Panc1 (cell line): ENCODE measurements at regions not wholly inside any gene's neighbourhood (a gene's known extent, or its start where the extent isn't known, plus 50 kb on each side); places are given as distances from the start of the nearest gene placed in this dataset.

Experiments
- ATAC-seq: fragments of 200-7000 bp; cut with Tn5 transposase; 2 replicates; pipeline ENCODE4 v1.9.1; 2020; ENCODE audit warnings: mild to moderate bottlenecking, moderate library complexity
- BruUV-seq: library from RNA; stranded (reverse); fragments of 400-500 nt; replicated peaks from 2 replicates; lab custom pipeline; 2021; lab: Mats Ljungman, UMichigan
- CTCF ChIA-PET: fragments of 300-600 bp; sonication (Branson Sonifier 250); formaldehyde crosslinking; loops from one replicate; lab custom pipeline; 2022; ENCODE audit warnings: antibody characterized with exemption; lab: Charles Lee
- POLR2A ChIA-PET: fragments of 300-600 bp; sonication (Branson Sonifier 250); formaldehyde crosslinking; loops from one replicate; lab custom pipeline; 2022; ENCODE audit warnings: antibody characterized with exemption; lab: Charles Lee
- DNase-seq: peaks from one replicate; pipeline ENCODE4 v3.0.0-alpha.2; 2010; ENCODE audit warnings: low read depth, low spot score
- H3K27ac ChIP-seq: 2 replicates; pipeline ENCODE4 v1.5.1; 2011; ENCODE audit warnings: mild to moderate bottlenecking, low read length, inconsistent platforms
- H3K27me3 ChIP-seq: fragments of 200-500 bp; sonication (Bioruptor generic); 2 replicates; pipeline ENCODE4 v1.6.0; 2014; ENCODE audit warnings: low read length, inconsistent platforms; ENCODE audit not compliant: control insufficient read depth, insufficient read depth
- H3K36me3 ChIP-seq: fragments of 200-500 bp; sonication (Bioruptor generic); 2 replicates; pipeline ENCODE4 v1.5.1; 2014; ENCODE audit warnings: inconsistent platforms, mild to moderate bottlenecking, low read length, moderate library complexity; ENCODE audit not compliant: control insufficient read depth, insufficient read depth
- H3K4me1 ChIP-seq: 2 replicates; pipeline ENCODE4 v1.5.1; 2011; ENCODE audit warnings: inconsistent platforms, mild to moderate bottlenecking, low read length, moderate library complexity; ENCODE audit not compliant: control insufficient read depth, insufficient read depth
- H3K4me3 ChIP-seq, 2 experiments: 2 replicates each; pipeline ENCODE4 v1.5.1; 2011 to 2012; ENCODE audit warnings: low read depth in 2 of 2, low read length in 2 of 2, mild to moderate bottlenecking in 2 of 2, inconsistent platforms in 1 of 2, moderate library complexity in 1 of 2
- H3K9me3 ChIP-seq: fragments of 200-500 bp; sonication (Bioruptor generic); 2 replicates; pipeline ENCODE4 v1.5.1; 2014; ENCODE audit warnings: low read depth, mild to moderate bottlenecking, inconsistent platforms, low read length, moderate library complexity; ENCODE audit not compliant: control insufficient read depth, insufficient read depth
- POLR2AphosphoS5 ChIP-seq: IDR thresholded peaks from 2 replicates; pipeline ENCODE4 v1.6.1; 2012; ENCODE audit warnings: mild to moderate bottlenecking, low read depth, low read length, moderate library complexity
- SIN3A ChIP-seq: IDR thresholded peaks from 2 replicates; pipeline ENCODE4 v1.6.1; 2012; ENCODE audit warnings: low read depth, mild to moderate bottlenecking, low read length, moderate library complexity, borderline replicate concordance; ENCODE audit not compliant: insufficient read depth
- TCF7L2 ChIP-seq: IDR thresholded peaks from 2 replicates; pipeline ENCODE4 v1.6.1; 2011; ENCODE audit warnings: mild to moderate bottlenecking, low read depth, low read length, inconsistent platforms
- in situ Hi-C: cut with HindIII; loops from 2 replicates; pipeline ENCODE4 v1.10.0; 2016; ENCODE audit warnings: low sequenced_read_pairs, low pct_unique_long_range_greater_than_20kb
- intact Hi-C: fragments of 100-400 bp; cut with micrococcal nuclease; formaldehyde crosslinking; loops from one replicate; pipeline ENCODE4 v1.10.0; 2022; ENCODE audit not compliant: unreplicated experiment
- TF ChIP-seq, protein P1 (sequence below): fragments of 450-650 bp; IDR thresholded peaks from 2 replicates; pipeline ENCODE4 v1.5.1; 2017; ENCODE audit warnings: mild to moderate bottlenecking
- TF ChIP-seq, protein P2 (sequence below), 2 experiments: IDR thresholded peaks; 2 replicates each; pipeline ENCODE4 v1.6.1; 2011 to 2012; ENCODE audit warnings: low read depth in 2 of 2, control low read depth in 1 of 2, low read length in 1 of 2, mild to moderate bottlenecking in 1 of 2, moderate library complexity in 1 of 2; ENCODE audit not compliant: insufficient read depth in 1 of 2

DNA sequence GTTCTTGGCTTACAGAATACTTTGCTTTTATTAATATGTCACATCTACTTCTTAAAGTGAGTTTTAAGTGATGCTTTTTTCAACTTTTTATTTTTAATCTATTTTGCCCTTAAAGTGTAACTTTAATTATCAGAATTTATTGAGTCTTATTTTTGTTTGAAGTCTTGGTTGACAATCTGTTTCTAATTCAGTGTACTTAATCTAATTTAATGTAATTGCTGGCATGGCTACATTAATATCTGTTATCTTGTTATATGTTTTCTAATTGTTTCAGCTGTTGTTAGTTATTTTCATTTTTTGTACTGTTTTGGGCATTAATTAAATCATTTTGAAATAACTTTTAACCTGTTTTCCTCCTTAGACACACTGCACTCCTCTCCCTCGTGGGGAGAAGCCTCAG is 558.7 kb upstream of the EYS start:
- in situ Hi-C loops: no loop called here
- no peak overlapping the region for H3K4me3 ChIP-seq
- no TSS peak for BruUV-seq
- ATAC-seq: no peak
- H3K9me3 ChIP-seq: no peaks in the 10 kb centered on the region
- H3K36me3 ChIP-seq: no peaks in the 10 kb centered on the region
- no peak overlapping the region for H3K27ac ChIP-seq
- no peak for DNase-seq
- H3K4me1 ChIP-seq: no peaks in the 10 kb centered on the region
- intact Hi-C loops: no loop called here
- CTCF ChIA-PET: no interaction called here
- TF ChIP-seq TCF7L2 (no peak), SIN3A (no peak), POLR2AphosphoS5 (no peak)
- TF ChIP-seq, protein P1, sequence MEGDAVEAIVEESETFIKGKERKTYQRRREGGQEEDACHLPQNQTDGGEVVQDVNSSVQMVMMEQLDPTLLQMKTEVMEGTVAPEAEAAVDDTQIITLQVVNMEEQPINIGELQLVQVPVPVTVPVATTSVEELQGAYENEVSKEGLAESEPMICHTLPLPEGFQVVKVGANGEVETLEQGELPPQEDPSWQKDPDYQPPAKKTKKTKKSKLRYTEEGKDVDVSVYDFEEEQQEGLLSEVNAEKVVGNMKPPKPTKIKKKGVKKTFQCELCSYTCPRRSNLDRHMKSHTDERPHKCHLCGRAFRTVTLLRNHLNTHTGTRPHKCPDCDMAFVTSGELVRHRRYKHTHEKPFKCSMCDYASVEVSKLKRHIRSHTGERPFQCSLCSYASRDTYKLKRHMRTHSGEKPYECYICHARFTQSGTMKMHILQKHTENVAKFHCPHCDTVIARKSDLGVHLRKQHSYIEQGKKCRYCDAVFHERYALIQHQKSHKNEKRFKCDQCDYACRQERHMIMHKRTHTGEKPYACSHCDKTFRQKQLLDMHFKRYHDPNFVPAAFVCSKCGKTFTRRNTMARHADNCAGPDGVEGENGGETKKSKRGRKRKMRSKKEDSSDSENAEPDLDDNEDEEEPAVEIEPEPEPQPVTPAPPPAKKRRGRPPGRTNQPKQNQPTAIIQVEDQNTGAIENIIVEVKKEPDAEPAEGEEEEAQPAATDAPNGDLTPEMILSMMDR: no peak
- TF ChIP-seq, protein P2, sequence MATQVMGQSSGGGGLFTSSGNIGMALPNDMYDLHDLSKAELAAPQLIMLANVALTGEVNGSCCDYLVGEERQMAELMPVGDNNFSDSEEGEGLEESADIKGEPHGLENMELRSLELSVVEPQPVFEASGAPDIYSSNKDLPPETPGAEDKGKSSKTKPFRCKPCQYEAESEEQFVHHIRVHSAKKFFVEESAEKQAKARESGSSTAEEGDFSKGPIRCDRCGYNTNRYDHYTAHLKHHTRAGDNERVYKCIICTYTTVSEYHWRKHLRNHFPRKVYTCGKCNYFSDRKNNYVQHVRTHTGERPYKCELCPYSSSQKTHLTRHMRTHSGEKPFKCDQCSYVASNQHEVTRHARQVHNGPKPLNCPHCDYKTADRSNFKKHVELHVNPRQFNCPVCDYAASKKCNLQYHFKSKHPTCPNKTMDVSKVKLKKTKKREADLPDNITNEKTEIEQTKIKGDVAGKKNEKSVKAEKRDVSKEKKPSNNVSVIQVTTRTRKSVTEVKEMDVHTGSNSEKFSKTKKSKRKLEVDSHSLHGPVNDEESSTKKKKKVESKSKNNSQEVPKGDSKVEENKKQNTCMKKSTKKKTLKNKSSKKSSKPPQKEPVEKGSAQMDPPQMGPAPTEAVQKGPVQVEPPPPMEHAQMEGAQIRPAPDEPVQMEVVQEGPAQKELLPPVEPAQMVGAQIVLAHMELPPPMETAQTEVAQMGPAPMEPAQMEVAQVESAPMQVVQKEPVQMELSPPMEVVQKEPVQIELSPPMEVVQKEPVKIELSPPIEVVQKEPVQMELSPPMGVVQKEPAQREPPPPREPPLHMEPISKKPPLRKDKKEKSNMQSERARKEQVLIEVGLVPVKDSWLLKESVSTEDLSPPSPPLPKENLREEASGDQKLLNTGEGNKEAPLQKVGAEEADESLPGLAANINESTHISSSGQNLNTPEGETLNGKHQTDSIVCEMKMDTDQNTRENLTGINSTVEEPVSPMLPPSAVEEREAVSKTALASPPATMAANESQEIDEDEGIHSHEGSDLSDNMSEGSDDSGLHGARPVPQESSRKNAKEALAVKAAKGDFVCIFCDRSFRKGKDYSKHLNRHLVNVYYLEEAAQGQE (IDR thresholded peaks at IDR 0.05; ENCODE audit: insufficient read depth in 1 of 2, low read depth in 2 of 2, low read length in 1 of 2): no peak
- POLR2A ChIA-PET: no interaction called here
- no peaks in the 10 kb centered on the region for H3K27me3 ChIP-seq

DNA sequence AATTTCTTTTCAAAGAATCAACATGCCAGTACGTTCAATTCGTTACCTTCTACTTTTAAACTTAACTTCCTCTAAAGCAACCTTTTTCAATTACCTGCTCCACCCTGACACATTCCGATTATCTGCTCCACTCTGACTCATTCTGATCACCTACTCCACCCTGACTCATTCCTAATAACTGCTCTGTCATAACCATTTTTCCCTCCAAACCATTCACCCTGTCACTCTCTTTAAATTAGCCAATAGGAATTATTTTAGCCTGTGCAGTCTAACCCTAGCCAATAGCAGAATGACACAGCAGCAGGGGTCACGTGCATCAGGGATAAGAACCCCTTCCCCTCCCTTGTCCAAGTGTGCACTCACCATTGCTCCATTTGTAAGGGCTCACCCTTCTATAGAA is 557.4 kb upstream of the EYS start:
- Histone ChIP-seq H3K27ac (no peak overlapping the region), H3K4me3 (no peak overlapping the region), H3K27me3 (no peaks in the 10 kb centered on the region), H3K36me3 (no peaks in the 10 kb centered on the region), H3K4me1 (no peaks in the 10 kb centered on the region), H3K9me3 (no peaks in the 10 kb centered on the region; the same call in 1 of the 2 replicates)
- POLR2A ChIA-PET: no interaction called here
- no TSS peak for BruUV-seq
- TF ChIP-seq SIN3A (no peak), TCF7L2 (no peak), POLR2AphosphoS5 (no peak)
- TF ChIP-seq, protein P1: no peak
- TF ChIP-seq, protein P2 (IDR thresholded peaks at IDR 0.05; ENCODE audit: insufficient read depth in 1 of 2, low read depth in 2 of 2, low read length in 1 of 2): no peak
- ATAC-seq: no peak
- DNase-seq: no peak
- CTCF ChIA-PET: no interaction called here
- intact Hi-C loops (no loop called here), in situ Hi-C loops (no loop called here)
